HFFc6 (cell line): ENCODE measurements at regions not wholly inside any gene's neighbourhood (a gene's known extent, or its start where the extent isn't known, plus 50 kb on each side); places are given as distances from the start of the nearest gene placed in this dataset.

Experiments used
- DNase-seq: peaks from one replicate; pipeline ENCODE4 v3.0.0-alpha.2; 2018
- H3K27ac Mint-ChIP-seq: 2 replicates; pipeline ENCODE4 v1.8.0; 2020; ENCODE audit warnings: mild to moderate bottlenecking, mixed read lengths
- H3K27me3 Mint-ChIP-seq: 2 replicates; pipeline ENCODE4 v1.8.0; 2021; ENCODE audit warnings: mild to moderate bottlenecking, moderate library complexity, mixed read lengths; ENCODE audit not compliant: insufficient read depth
- H3K36me3 Mint-ChIP-seq: 2 replicates; pipeline ENCODE4 v1.8.0; 2021; ENCODE audit warnings: low read depth, mixed read lengths
- H3K4me1 Mint-ChIP-seq: 2 replicates; pipeline ENCODE4 v1.8.0; 2020; ENCODE audit warnings: low read depth, mixed read lengths
- H3K4me3 Mint-ChIP-seq: 2 replicates; pipeline ENCODE4 v1.8.0; 2020; ENCODE audit warnings: mild to moderate bottlenecking, moderate library complexity, mixed read lengths
- H3K9me3 Mint-ChIP-seq: 2 replicates; pipeline ENCODE4 v1.8.0; 2020; ENCODE audit warnings: mild to moderate bottlenecking, mixed read lengths
- TF ChIP-seq, protein P1 (sequence below): fragments of 200-600 bp; sonication (generic); IDR thresholded peaks from 2 replicates; pipeline ENCODE4 v1.5.0; 2021; ENCODE audit warnings: antibody characterized with exemption, mild to moderate bottlenecking

DNA sequence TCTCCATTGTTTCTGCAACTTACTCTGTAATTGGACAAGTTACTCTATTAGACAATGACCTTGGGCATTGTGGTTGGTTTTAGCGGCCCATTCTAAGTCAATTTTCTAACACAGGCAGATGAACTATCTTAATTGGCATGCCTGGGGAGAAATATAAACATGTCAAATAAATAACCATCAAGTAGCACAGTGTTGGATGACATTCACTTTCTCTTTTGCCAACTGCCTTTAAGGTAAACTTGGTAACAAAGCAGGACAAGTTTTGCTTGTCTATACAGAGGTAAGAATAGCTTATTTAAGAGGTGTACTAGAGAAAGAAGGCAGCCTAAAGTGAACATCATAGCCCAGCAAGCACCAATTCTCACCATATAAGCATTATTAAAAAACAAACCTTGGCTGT, 599.6 kb downstream of the GBE1 start:
- Mint-ChIP-seq H3K9me3 (peaks cover under 1% of the 10 kb centered on the region), H3K4me1 (no peaks in the 10 kb centered on the region), H3K27ac (no peak overlapping the region), H3K27me3 (no peaks in the 10 kb centered on the region), H3K4me3 (no peak overlapping the region), H3K36me3 (no peaks in the 10 kb centered on the region)
- TF ChIP-seq, protein P1, sequence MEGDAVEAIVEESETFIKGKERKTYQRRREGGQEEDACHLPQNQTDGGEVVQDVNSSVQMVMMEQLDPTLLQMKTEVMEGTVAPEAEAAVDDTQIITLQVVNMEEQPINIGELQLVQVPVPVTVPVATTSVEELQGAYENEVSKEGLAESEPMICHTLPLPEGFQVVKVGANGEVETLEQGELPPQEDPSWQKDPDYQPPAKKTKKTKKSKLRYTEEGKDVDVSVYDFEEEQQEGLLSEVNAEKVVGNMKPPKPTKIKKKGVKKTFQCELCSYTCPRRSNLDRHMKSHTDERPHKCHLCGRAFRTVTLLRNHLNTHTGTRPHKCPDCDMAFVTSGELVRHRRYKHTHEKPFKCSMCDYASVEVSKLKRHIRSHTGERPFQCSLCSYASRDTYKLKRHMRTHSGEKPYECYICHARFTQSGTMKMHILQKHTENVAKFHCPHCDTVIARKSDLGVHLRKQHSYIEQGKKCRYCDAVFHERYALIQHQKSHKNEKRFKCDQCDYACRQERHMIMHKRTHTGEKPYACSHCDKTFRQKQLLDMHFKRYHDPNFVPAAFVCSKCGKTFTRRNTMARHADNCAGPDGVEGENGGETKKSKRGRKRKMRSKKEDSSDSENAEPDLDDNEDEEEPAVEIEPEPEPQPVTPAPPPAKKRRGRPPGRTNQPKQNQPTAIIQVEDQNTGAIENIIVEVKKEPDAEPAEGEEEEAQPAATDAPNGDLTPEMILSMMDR: no peak
- DNase-seq: no peak

DNA sequence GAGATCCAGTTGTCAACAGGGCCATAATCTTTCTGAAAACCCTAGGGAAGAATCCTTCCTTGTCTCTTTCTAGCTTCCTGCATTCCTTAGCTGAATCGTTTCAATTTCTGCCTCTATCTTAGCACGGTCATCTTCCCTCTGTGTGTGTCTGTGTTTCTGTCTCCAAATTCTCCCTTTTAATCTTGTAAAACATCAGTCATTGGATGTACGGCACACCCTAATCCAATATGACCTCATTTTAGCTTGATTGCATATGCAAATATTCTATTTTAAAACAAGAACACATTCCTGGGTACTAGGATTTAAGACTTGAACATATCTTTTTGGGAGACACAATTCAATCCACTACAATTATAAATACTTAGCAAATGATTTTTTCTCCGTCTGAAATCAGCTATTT, 600.3 kb downstream of the GBE1 start:
- TF ChIP-seq, protein P1: no peak
- Mint-ChIP-seq H3K4me3 (no peak overlapping the region), H3K4me1 (no peaks in the 10 kb centered on the region), H3K27me3 (no peaks in the 10 kb centered on the region), H3K9me3 (peaks cover 6% of the 10 kb centered on the region), H3K36me3 (no peaks in the 10 kb centered on the region), H3K27ac (no peak overlapping the region)
- no peak for DNase-seq

DNA sequence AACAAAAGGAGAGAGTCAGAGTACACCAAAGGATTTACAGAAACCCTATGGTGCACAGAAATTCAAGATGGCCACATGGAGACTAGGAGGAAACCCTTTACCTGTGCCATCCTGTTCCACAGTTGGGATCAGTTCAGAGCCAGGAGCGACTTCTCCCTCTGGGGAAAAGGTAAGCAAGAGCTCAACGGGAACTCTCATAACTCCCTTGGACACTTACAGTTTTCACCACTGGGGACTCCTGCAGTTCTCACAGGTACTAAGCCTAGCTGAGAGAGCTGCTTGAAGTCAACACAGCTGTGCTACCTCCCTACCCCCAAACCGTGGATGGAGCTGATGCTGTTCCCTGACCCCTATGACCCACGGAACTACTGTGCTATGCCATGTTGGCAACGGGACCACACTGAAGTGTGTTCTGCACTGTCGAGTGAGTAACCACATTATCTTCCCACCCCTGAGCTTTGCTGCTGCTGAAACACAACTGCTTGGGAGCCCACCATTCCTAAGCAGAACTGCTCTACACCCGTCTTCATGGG, 606.8 kb downstream of the GBE1 start:
- H3K9me3 Mint-ChIP-seq: peaks cover 19% of the 10 kb centered on the region
- H3K4me1 Mint-ChIP-seq: no peaks in the 10 kb centered on the region
- H3K27me3 Mint-ChIP-seq: no peaks in the 10 kb centered on the region
- no peak overlapping the region for H3K4me3 Mint-ChIP-seq
- no peaks in the 10 kb centered on the region for H3K36me3 Mint-ChIP-seq
- TF ChIP-seq, protein P1: no peak
- DNase-seq: no peak
- H3K27ac Mint-ChIP-seq: no peak overlapping the region

DNA sequence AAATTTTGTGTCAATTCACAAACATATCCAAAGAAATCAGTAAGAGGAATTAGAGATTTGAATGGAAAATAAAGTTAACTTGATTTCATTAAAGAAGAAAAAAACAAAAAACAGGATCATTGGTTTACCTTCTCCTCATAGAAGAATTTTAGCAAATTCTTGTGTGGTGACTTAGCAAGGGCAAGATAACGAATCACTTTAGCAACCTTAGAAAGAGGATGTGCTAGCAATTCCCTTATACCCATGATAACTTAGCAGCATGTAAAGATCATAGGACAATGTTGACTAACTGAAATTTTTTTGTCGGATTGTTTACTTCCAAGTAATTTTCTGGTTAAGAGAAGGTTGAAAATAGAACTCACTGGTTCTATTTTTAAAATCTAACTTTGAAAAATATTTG, 609.3 kb downstream of the GBE1 start:
- no peak for DNase-seq
- TF ChIP-seq, protein P1: no peak
- Mint-ChIP-seq H3K4me3 (no peak overlapping the region), H3K9me3 (peaks cover 19% of the 10 kb centered on the region), H3K27ac (no peak overlapping the region), H3K4me1 (no peaks in the 10 kb centered on the region), H3K27me3 (no peaks in the 10 kb centered on the region), H3K36me3 (no peaks in the 10 kb centered on the region)

DNA sequence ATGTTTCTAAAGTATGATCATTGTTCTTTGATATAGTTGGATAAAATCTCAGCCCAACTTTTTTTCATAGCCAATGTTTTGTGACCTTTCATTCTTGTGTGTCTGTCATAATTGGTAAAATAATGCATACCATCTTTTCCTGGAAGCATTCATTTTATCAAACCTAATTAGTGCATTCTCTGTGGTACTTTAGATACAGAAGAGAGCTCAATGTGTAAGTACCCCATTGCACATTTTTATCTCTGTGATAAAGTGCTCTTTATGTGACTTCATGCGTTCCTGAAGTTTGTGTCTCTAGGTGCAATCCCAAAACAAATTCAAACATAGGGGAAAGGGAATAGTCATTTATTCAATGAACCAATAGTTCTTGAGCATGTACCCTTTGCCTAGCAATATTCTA, 628.5 kb downstream of the GBE1 start:
- no peaks in the 10 kb centered on the region for H3K36me3 Mint-ChIP-seq
- TF ChIP-seq, protein P1: no peak

More for the DNA sequence above, 628.5 kb downstream of the GBE1 start:
- Mint-ChIP-seq H3K4me3 (no peak overlapping the region), H3K4me1 (no peaks in the 10 kb centered on the region), H3K9me3 (peaks cover 19% of the 10 kb centered on the region), H3K27me3 (no peaks in the 10 kb centered on the region), H3K27ac (no peak overlapping the region)
- no peak for DNase-seq
